ENCODE measurements at regions not wholly inside any gene's neighbourhood (a gene's known extent, or its start where the extent isn't known, plus 50 kb on each side); places are given as distances from the start of the nearest gene placed in this dataset.

GRCh38 chr14:98752660-98753059 is 519.3 kb downstream of the BCL11B start:
- no peaks in the 10 kb centered on the region for H3K79me2 ChIP-seq (replicated peaks; ENCODE audit: insufficient read depth, low read length)
- no peaks in the 10 kb centered on the region for H3K9me3 ChIP-seq (ENCODE audit: low read length)
- no peak overlapping the region for H3K27ac ChIP-seq (ENCODE audit: low read length)
- no peaks in the 10 kb centered on the region for H4K20me1 ChIP-seq (ENCODE audit: insufficient read depth)
- no peaks in the 10 kb centered on the region for H3F3A ChIP-seq (ENCODE audit: insufficient read depth, low read length, poor library complexity, severe bottlenecking)
- H2AFZ ChIP-seq (ENCODE audit: low read depth, low read length) = no peak overlapping the region
- H3K9me2 ChIP-seq (ENCODE audit: insufficient read depth, low read length) = no peaks in the 10 kb centered on the region
- H3K4me3 ChIP-seq (ENCODE audit: low read length) = no peak overlapping the region
- TF ChIP-seq REST (IDR thresholded peaks at IDR 0.05; ENCODE audit: borderline replicate concordance) = no peak
- no peak for TF ChIP-seq CTCF (IDR thresholded peaks at IDR 0.05; ENCODE audit: poor library complexity, severe bottlenecking)
- no peak for TF ChIP-seq RAD21 (conservative IDR thresholded peaks at IDR 0.05)
- TF ChIP-seq SMC3 (conservative IDR thresholded peaks at IDR 0.05; ENCODE audit: poor library complexity) = no peak
- no peak for TF ChIP-seq POLR2AphosphoS5 (IDR thresholded peaks at IDR 0.05)
- TF ChIP-seq TAF1 (IDR thresholded peaks at IDR 0.05; ENCODE audit: low read depth) = no peak
- no peak for TF ChIP-seq MXI1 (conservative IDR thresholded peaks at IDR 0.05; ENCODE audit: poor library complexity, severe bottlenecking)
- no peak for TF ChIP-seq EP300 (conservative IDR thresholded peaks at IDR 0.05; ENCODE audit: poor library complexity, severe bottlenecking)
- no peak for TF ChIP-seq EZH2 (IDR thresholded peaks at IDR 0.05; ENCODE audit: borderline replicate concordance, insufficient read depth, low read length, poor library complexity, severe bottlenecking)
- no peak overlapping the region for H3K9ac ChIP-seq (ENCODE audit: low read length)
- no peaks in the 10 kb centered on the region for H3K27me3 ChIP-seq (ENCODE audit: insufficient read depth, low read depth, low read length)
- no peaks in the 10 kb centered on the region for H3K36me3 ChIP-seq (ENCODE audit: insufficient read depth, low read length)
- no peak overlapping the region for H3K4me2 ChIP-seq (ENCODE audit: low read length)

GRCh38 chr14:98754343-98755020 is 517.5 kb downstream of the BCL11B start:
- no peak overlapping the region for H3K4me2 ChIP-seq (ENCODE audit: low read length)
- no peaks in the 10 kb centered on the region for H3F3A ChIP-seq (ENCODE audit: insufficient read depth, low read length, poor library complexity, severe bottlenecking)
- no peaks in the 10 kb centered on the region for H3K27me3 ChIP-seq (ENCODE audit: insufficient read depth, low read depth, low read length)
- H3K9ac ChIP-seq (ENCODE audit: low read length) = no peak overlapping the region
- H3K36me3 ChIP-seq (ENCODE audit: insufficient read depth, low read length) = no peaks in the 10 kb centered on the region
- no peaks in the 10 kb centered on the region for H3K79me2 ChIP-seq (replicated peaks; ENCODE audit: insufficient read depth, low read length)
- no peak for TF ChIP-seq POLR2AphosphoS5 (IDR thresholded peaks at IDR 0.05)
- no peak for TF ChIP-seq EP300 (conservative IDR thresholded peaks at IDR 0.05; ENCODE audit: poor library complexity, severe bottlenecking)
- no peak for TF ChIP-seq CTCF (IDR thresholded peaks at IDR 0.05; ENCODE audit: poor library complexity, severe bottlenecking)
- no peak for TF ChIP-seq EZH2 (IDR thresholded peaks at IDR 0.05; ENCODE audit: borderline replicate concordance, insufficient read depth, low read length, poor library complexity, severe bottlenecking)
- TF ChIP-seq SMC3 (conservative IDR thresholded peaks at IDR 0.05; ENCODE audit: poor library complexity) = no peak
- no peak for TF ChIP-seq REST (IDR thresholded peaks at IDR 0.05; ENCODE audit: borderline replicate concordance)
- no peak for TF ChIP-seq MXI1 (conservative IDR thresholded peaks at IDR 0.05; ENCODE audit: poor library complexity, severe bottlenecking)
- TF ChIP-seq TAF1 (IDR thresholded peaks at IDR 0.05; ENCODE audit: low read depth) = no peak
- TF ChIP-seq RAD21 (conservative IDR thresholded peaks at IDR 0.05) = no peak
- H3K27ac ChIP-seq (ENCODE audit: low read length) = no peak overlapping the region
- H4K20me1 ChIP-seq (ENCODE audit: insufficient read depth) = no peaks in the 10 kb centered on the region
- H3K9me3 ChIP-seq (ENCODE audit: low read length) = no peaks in the 10 kb centered on the region
- no peaks in the 10 kb centered on the region for H3K9me2 ChIP-seq (ENCODE audit: insufficient read depth, low read length)
- no peak overlapping the region for H2AFZ ChIP-seq (ENCODE audit: low read depth, low read length)
- no peak overlapping the region for H3K4me3 ChIP-seq (ENCODE audit: low read length)

Measured in neural cell (in vitro differentiated cells).